ENCODE measurements at regions not wholly inside any gene's neighbourhood (a gene's known extent, or its start where the extent isn't known, plus 50 kb on each side); places are given as distances from the start of the nearest gene placed in this dataset.

DNA sequence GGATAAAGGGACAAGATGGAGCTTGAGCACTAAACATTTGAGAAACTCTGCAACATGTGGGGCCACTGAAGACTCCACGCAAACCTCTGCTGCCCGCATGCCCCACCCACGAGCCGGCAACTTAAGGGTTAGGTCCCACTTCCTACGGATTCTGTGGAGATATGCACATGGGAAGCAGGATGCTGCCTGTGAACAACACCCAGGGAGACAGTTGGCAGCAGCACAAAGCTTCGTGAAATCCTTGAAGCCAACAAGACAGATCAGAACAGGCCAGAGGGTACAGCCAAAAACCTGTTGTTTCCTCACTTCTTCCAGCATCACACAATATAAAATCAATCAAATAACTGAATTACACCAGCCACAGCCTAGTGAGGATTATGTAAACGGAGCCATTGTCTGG is 270.4 kb downstream of the ENC1 start:
- Histone ChIP-seq H2AFZ (ENCODE audit: low read depth, low read length) (no peak overlapping the region), H3K9ac (replicated peaks; ENCODE audit: extremely low read depth, insufficient read depth, low read length) (no peak overlapping the region), H4K20me1 (replicated peaks; ENCODE audit: control insufficient read depth, extremely low read depth, insufficient read depth, low read length) (no peaks in the 10 kb centered on the region), H3K4me1 (ENCODE audit: control insufficient read depth, extremely low read depth, insufficient read depth, low read length) (no peaks in the 10 kb centered on the region), H3K27ac (ENCODE audit: insufficient read depth, low read depth, low read length) (no peak overlapping the region), H3K4me2 (ENCODE audit: insufficient read depth, low read length) (no peak overlapping the region), H3K9me3 (replicated peaks; ENCODE audit: control insufficient read depth, insufficient read depth, low read length) (no peaks in the 10 kb centered on the region), H3K27me3 (ENCODE audit: control insufficient read depth in 2 of 2, insufficient read depth in 2 of 2, low read length in 2 of 2) (peaks cover 0 to 3% of the 10 kb centered on the region in 2 experiments), H3K79me2 (ENCODE audit: control insufficient read depth, insufficient read depth, low read length) (no peaks in the 10 kb centered on the region), H3K36me3 (ENCODE audit: control insufficient read depth in 2 of 2, extremely low read depth in 1 of 2, insufficient read depth in 2 of 2, low read length in 2 of 2) (no peaks in the 10 kb centered on the region), H3K9me1 (replicated peaks; ENCODE audit: control insufficient read depth, extremely low read depth, insufficient read depth, low read length) (no peaks in the 10 kb centered on the region), H3K4me3 (replicated peaks in 1 of 3; ENCODE audit: insufficient read depth in 1 of 3, low read depth in 1 of 3, low read length in 3 of 3) (no peak overlapping the region)
- DNase-seq (ENCODE audit: low read depth, low spot score) (no peak), FAIRE-seq (no peak)
- no peak for TF ChIP-seq MYC (IDR thresholded peaks at IDR 0.05; ENCODE audit: low read depth, low read length)
- no peak for TF ChIP-seq POLR2A (IDR thresholded peaks at IDR 0.05; ENCODE audit: low read depth, low read length)
- no peak for TF ChIP-seq POLR2AphosphoS5 (IDR thresholded peaks at IDR 0.05; ENCODE audit: insufficient read depth, low read depth, low read length)
- no TSS peak for BruUV-seq (replicated peaks)
- ChIA-PET CTCF (no interaction called here), POLR2A (no interaction called here)
- dilution Hi-C loops (cut with MboI; ENCODE audit: extremely low pct_ligation_motif_present, low sequenced_read_pairs) = no loop called here
- intact Hi-C loops (cut with micrococcal nuclease) = no loop called here

DNA sequence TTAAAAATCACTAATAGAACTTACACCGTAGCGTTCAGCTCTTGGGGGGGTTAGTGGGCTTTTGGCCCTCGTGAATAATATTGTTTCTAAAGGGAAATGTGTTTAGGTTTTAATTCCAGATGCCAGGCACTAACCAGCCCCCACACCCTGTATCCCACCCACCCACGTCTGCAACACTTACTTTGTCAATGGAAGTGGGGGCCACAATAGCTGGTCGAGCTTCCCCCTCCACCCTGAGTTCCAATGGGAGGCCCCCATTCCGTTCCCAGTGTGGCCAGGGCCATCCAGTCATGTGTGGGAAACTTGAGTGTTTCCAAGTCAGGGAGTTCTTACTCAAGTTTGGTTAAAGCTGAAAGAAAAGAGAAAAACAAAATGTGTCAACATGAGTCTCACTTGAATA is 271.4 kb downstream of the ENC1 start:
- H3K4me2 ChIP-seq (ENCODE audit: insufficient read depth, low read length) = no peak overlapping the region
- no peak overlapping the region for H3K4me3 ChIP-seq (replicated peaks in 1 of 3; ENCODE audit: insufficient read depth in 1 of 3, low read depth in 1 of 3, low read length in 3 of 3)
- H3K9me1 ChIP-seq (replicated peaks; ENCODE audit: control insufficient read depth, extremely low read depth, insufficient read depth, low read length) = no peaks in the 10 kb centered on the region
- TF ChIP-seq, protein P1, sequence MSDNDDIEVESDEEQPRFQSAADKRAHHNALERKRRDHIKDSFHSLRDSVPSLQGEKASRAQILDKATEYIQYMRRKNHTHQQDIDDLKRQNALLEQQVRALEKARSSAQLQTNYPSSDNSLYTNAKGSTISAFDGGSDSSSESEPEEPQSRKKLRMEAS (IDR thresholded peaks at IDR 0.05; ENCODE audit: insufficient read depth, insufficient read length) = no peak
- TF ChIP-seq MYC (IDR thresholded peaks at IDR 0.05; ENCODE audit: low read depth, low read length) (no peak), GATA2 (IDR thresholded peaks at IDR 0.05; ENCODE audit: insufficient read depth, insufficient read length, low read depth, low read length) (no peak)
- ChIA-PET CTCF (no interaction called here), POLR2A (no interaction called here)
- peaks cover 0 to 2% of the 10 kb centered on the region in 2 experiments for H3K27me3 ChIP-seq (ENCODE audit: control insufficient read depth in 2 of 2, insufficient read depth in 2 of 2, low read length in 2 of 2)
- H3K4me1 ChIP-seq (ENCODE audit: control insufficient read depth, extremely low read depth, insufficient read depth, low read length) = no peaks in the 10 kb centered on the region
- no peaks in the 10 kb centered on the region for H3K36me3 ChIP-seq (ENCODE audit: control insufficient read depth in 2 of 2, extremely low read depth in 1 of 2, insufficient read depth in 2 of 2, low read length in 2 of 2)
- H3K9ac ChIP-seq (replicated peaks; ENCODE audit: extremely low read depth, insufficient read depth, low read length) = no peak overlapping the region
- H3K9me3 ChIP-seq (replicated peaks; ENCODE audit: control insufficient read depth, insufficient read depth, low read length) = no peaks in the 10 kb centered on the region
- H2AFZ ChIP-seq (ENCODE audit: low read depth, low read length) = no peak overlapping the region
- H3K27ac ChIP-seq (ENCODE audit: insufficient read depth, low read depth, low read length) = no peak overlapping the region
- no peaks in the 10 kb centered on the region for H4K20me1 ChIP-seq (replicated peaks; ENCODE audit: control insufficient read depth, extremely low read depth, insufficient read depth, low read length)
- H3K79me2 ChIP-seq (ENCODE audit: control insufficient read depth, insufficient read depth, low read length) = no peaks in the 10 kb centered on the region
- BruUV-seq (replicated peaks) = no TSS peak
- dilution Hi-C loops (cut with MboI; ENCODE audit: extremely low pct_ligation_motif_present, low sequenced_read_pairs) = no loop called here
- FAIRE-seq (no peak), DNase-seq (ENCODE audit: low read depth, low spot score) (no peak)
- intact Hi-C loops (cut with micrococcal nuclease) = no loop called here

Measured in endothelial cell of umbilical vein (primary cell).